Upper lobe of left lung (tissue), 6 donors: ENCODE measurements at regions not wholly inside any gene's neighbourhood (a gene's known extent, or its start where the extent isn't known, plus 50 kb on each side); places are given as distances from the start of the nearest gene placed in this dataset.

Source experiments
- ATAC-seq, 2 donors: fragments of 200-7000 bp; cut with Tn5 transposase; one replicate each; pipeline ENCODE4 v1.9.1; 2022; ENCODE audit warnings: mild to moderate bottlenecking in 2 of 2, moderate library complexity in 2 of 2; ENCODE audit not compliant: low FRiP score in 2 of 2
- DNase-seq, 2 donors: peaks; one replicate each; pipeline ENCODE4 v3.0.0-alpha.2; 2019 to 2020
- H3K27ac ChIP-seq, 4 donors: fragments of 200-600 bp; sonication (generic); one replicate each; pipeline ENCODE4 v1.5.1; 2016 to 2019
- H3K27me3 ChIP-seq, 4 donors: fragments of 200-600 bp; sonication (generic); one replicate each; pipeline ENCODE4 v1.5.1; 2017 to 2019
- H3K36me3 ChIP-seq, 4 donors: fragments of 200-600 bp; sonication (generic); one replicate each; pipeline ENCODE4 v1.5.1; 2016 to 2019
- H3K4me1 ChIP-seq, 4 donors: fragments of 200-600 bp; sonication (generic); one replicate each; pipeline ENCODE4 v1.5.1; 2018 to 2019
- H3K4me3 ChIP-seq, 4 donors: fragments of 200-600 bp; sonication (generic); one replicate each; pipeline ENCODE4 v1.5.1; 2017 to 2019; ENCODE audit warnings: mild to moderate bottlenecking in 2 of 4, moderate library complexity in 1 of 4
- H3K9me3 ChIP-seq, 4 donors: fragments of 200-600 bp; sonication (generic); one replicate each; pipeline ENCODE4 v1.5.1; 2018 to 2019
- CTCF ChIP-seq, 6 experiments: fragments of 450-650 bp in 4 of 6; fragments of 200-600 bp in 2 of 6; sonication (generic) in 2 of 6; IDR thresholded peaks; one replicate each; pipeline ENCODE4 v1.5.1; 2016 to 2019; ENCODE audit warnings: antibody characterized with exemption in 6 of 6
- EP300 ChIP-seq, 4 donors: sonication (generic); formaldehyde crosslinking; IDR thresholded peaks; one replicate each; pipeline ENCODE4 v1.5.1; 2017; ENCODE audit warnings: antibody characterized with exemption in 4 of 4, control low read depth in 2 of 4
- POLR2A ChIP-seq, 4 donors: fragments of 450-650 bp; IDR thresholded peaks; one replicate each; pipeline ENCODE4 v1.5.1; 2016 to 2017; ENCODE audit warnings: antibody characterized with exemption in 4 of 4, mild to moderate bottlenecking in 2 of 4
- POLR2AphosphoS5 ChIP-seq, 2 donors: sonication (generic); formaldehyde crosslinking; IDR thresholded peaks; one replicate each; pipeline ENCODE4 v1.5.1; 2017; ENCODE audit warnings: antibody characterized with exemption in 2 of 2
- WGBS, 2 donors: methylation state at CpG; one replicate each; pipeline ENCODE4 v1.1.5; 2017 to 2018; 5-methylcytosine and 5-hydroxymethylcytosine counted together
- donor health status: DM: no; HTN: no; CAD: no; lungs with moderate emphysema.
- donor health status: DM: no; HTN: yes; CAD: no; lungs with severe emphysema.

DNA sequence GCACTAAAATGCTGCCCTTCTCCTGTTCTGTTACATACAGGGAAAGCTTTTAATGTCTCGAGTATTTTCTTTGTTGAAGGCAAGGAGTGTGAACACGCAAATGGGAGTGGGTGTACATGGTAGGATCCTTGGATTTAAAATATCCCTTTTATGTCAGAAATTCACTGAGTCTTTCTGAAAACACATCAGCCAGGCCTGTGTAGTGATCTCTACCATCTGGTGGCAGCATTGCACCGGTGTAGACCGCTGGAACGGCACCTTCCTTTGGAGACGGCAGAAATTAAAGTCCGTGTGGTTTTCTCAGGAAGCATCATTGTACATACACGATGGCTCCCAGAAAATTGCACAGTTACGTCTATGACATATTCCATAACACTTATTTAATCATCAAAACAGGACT is 515.8 kb downstream of the GALR1 start:
- Histone ChIP-seq H3K27ac (no peak overlapping the region), H3K36me3 (no peaks in the 10 kb centered on the region), H3K4me1 (no peaks in the 10 kb centered on the region), H3K27me3 (no peaks in the 10 kb centered on the region), H3K9me3 (no peaks in the 10 kb centered on the region), H3K4me3 (no peak overlapping the region)
- TF ChIP-seq EP300 (IDR thresholded peaks at IDR 0.05) = no peak
- TF ChIP-seq CTCF (IDR thresholded peaks at IDR 0.05) = peak in 4 of 6 experiments; percentile 20 to 45 (median 28)
- no peak for TF ChIP-seq POLR2A (IDR thresholded peaks at IDR 0.05)
- no peak for TF ChIP-seq POLR2AphosphoS5 (IDR thresholded peaks at IDR 0.05)
- ATAC-seq (peak in 1 of 2 donors; percentile 55), DNase-seq (no peak)
- WGBS, 2 donors = 4 to 8% methylated on average over 9 of the region's 9 CpGs

- TF ChIP-seq EP300 (IDR thresholded peaks at IDR 0.05) = no peak
- no peak for TF ChIP-seq POLR2A (IDR thresholded peaks at IDR 0.05)
- no peak for TF ChIP-seq CTCF (IDR thresholded peaks at IDR 0.05)
- TF ChIP-seq POLR2AphosphoS5 (IDR thresholded peaks at IDR 0.05) = no peak
- ATAC-seq = no peak
- 75 to 85% methylated on average over 9 of the region's 9 CpGs for WGBS, 2 donors
Measured at GRCh38 chr18:77766421-77766820, 516.8 kb downstream of the GALR1 start.

DNA sequence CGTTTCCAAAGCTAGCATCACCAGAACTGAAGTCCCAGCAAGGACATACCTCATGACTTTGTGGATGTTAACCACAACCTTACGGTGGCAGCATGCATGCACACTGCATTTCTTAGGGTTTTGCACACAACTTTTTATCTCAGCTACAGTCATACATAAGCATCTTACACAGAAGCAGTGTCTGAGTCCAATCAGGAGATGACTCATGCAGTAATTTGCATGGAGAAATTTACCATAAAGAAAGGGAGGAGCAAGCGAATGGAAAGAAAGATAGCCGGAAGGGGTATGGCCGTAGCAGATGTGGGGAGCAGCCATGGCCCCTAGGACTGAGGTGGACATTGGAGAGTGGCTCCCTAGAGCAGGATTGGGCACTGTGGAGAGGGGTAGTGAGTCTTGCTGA is 522.5 kb downstream of the GALR1 start:
- Histone ChIP-seq H3K4me1 (no peaks in the 10 kb centered on the region), H3K4me3 (no peak overlapping the region), H3K36me3 (no peaks in the 10 kb centered on the region), H3K27ac (no peak overlapping the region), H3K9me3 (no peaks in the 10 kb centered on the region), H3K27me3 (no peaks in the 10 kb centered on the region)
- WGBS, 2 donors = 78 to 88% methylated on average over 5 of the region's 5 CpGs
- no peak for TF ChIP-seq POLR2AphosphoS5 (IDR thresholded peaks at IDR 0.05)
- no peak for TF ChIP-seq EP300 (IDR thresholded peaks at IDR 0.05)
- TF ChIP-seq POLR2A (IDR thresholded peaks at IDR 0.05) = no peak
- no peak for TF ChIP-seq CTCF (IDR thresholded peaks at IDR 0.05)
- no peak for ATAC-seq
- no peak for DNase-seq

More at GRCh38 chr18:77766421-77766820, 516.8 kb downstream of the GALR1 start:
- no peak overlapping the region for H3K27ac ChIP-seq
- H3K4me3 ChIP-seq = no peak overlapping the region
- no peak for DNase-seq
- no peaks in the 10 kb centered on the region for H3K27me3 ChIP-seq
- H3K9me3 ChIP-seq = no peaks in the 10 kb centered on the region
- no peaks in the 10 kb centered on the region for H3K4me1 ChIP-seq
- no peaks in the 10 kb centered on the region for H3K36me3 ChIP-seq

DNA sequence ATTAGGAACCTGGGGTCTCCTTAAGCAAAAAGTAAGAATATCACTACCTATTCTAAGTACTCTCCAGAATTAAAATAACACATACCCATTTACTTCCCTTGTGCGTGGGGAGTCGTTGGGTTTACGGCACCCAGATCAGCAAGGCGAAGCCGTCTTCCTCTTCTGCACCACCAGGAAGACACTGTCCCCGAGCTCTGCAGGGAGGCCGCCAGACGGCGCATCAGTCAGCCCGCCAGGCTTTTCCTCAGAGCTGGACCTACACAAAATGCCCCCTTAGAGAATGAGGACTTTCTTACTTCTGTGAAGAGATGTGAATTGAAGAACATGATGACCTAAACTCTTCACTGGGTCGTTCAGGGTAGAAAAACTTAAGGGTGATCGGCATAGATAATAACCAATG is 526.5 kb downstream of the GALR1 start:
- no peak for TF ChIP-seq EP300 (IDR thresholded peaks at IDR 0.05)
- TF ChIP-seq CTCF (IDR thresholded peaks at IDR 0.05) = no peak
- TF ChIP-seq POLR2A (IDR thresholded peaks at IDR 0.05) = no peak
- no peak for TF ChIP-seq POLR2AphosphoS5 (IDR thresholded peaks at IDR 0.05)
- no peaks in the 10 kb centered on the region for H3K9me3 ChIP-seq
- H3K36me3 ChIP-seq = no peaks in the 10 kb centered on the region
- no peak overlapping the region for H3K27ac ChIP-seq
- no peak for DNase-seq
- no peaks in the 10 kb centered on the region for H3K27me3 ChIP-seq
- ATAC-seq = no peak
- WGBS, 2 donors = 88 to 92% methylated on average over 12 of the region's 12 CpGs
- no peaks in the 10 kb centered on the region for H3K4me1 ChIP-seq
- no peak overlapping the region for H3K4me3 ChIP-seq

DNA sequence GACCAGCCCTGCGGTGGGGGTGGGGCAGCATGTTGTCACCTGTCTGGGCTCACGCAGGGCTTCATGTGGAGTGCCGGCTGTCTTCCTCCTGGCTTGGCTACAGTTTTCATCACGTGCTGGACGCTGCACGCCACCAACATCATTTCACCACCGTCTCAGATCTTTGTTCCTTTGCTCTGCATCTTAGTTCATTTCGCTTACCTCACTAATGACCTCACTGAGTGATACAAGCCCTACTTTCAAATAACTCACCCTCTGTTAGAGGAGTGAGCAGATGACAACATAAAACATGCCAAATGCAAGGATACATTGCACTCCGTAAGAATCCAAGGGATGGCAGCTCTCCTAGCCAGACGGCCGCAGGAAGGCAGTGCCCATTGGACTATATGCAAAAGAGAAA is 527.5 kb downstream of the GALR1 start:
- no peak for DNase-seq
- no peak overlapping the region for H3K4me3 ChIP-seq
- H3K9me3 ChIP-seq = no peaks in the 10 kb centered on the region
- no peak overlapping the region for H3K27ac ChIP-seq
- no peaks in the 10 kb centered on the region for H3K4me1 ChIP-seq
- H3K27me3 ChIP-seq = no peaks in the 10 kb centered on the region
- WGBS, 2 donors = 90% methylated on average over 11 of the region's 11 CpGs
- no peak for ATAC-seq
- TF ChIP-seq CTCF (IDR thresholded peaks at IDR 0.05) (no peak), POLR2A (IDR thresholded peaks at IDR 0.05) (no peak), POLR2AphosphoS5 (IDR thresholded peaks at IDR 0.05) (no peak)
- no peaks in the 10 kb centered on the region for H3K36me3 ChIP-seq
